ENCODE measurements at regions not wholly inside any gene's neighbourhood (a gene's known extent, or its start where the extent isn't known, plus 50 kb on each side); places are given as distances from the start of the nearest gene placed in this dataset.

GRCh38 chr5:111583758-111584203 lies 71.4 kb upstream of the STARD4 start:
- TF ChIP-seq, protein P1, sequence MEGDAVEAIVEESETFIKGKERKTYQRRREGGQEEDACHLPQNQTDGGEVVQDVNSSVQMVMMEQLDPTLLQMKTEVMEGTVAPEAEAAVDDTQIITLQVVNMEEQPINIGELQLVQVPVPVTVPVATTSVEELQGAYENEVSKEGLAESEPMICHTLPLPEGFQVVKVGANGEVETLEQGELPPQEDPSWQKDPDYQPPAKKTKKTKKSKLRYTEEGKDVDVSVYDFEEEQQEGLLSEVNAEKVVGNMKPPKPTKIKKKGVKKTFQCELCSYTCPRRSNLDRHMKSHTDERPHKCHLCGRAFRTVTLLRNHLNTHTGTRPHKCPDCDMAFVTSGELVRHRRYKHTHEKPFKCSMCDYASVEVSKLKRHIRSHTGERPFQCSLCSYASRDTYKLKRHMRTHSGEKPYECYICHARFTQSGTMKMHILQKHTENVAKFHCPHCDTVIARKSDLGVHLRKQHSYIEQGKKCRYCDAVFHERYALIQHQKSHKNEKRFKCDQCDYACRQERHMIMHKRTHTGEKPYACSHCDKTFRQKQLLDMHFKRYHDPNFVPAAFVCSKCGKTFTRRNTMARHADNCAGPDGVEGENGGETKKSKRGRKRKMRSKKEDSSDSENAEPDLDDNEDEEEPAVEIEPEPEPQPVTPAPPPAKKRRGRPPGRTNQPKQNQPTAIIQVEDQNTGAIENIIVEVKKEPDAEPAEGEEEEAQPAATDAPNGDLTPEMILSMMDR (IDR thresholded peaks at IDR 0.05), result no peak
- no peak for TF ChIP-seq POLR2A (IDR thresholded peaks at IDR 0.05)
